Lung (tissue), 11 donors: ENCODE measurements at regions not wholly inside any gene's neighbourhood (a gene's known extent, or its start where the extent isn't known, plus 50 kb on each side); places are given as distances from the start of the nearest gene placed in this dataset.

Experiments used
- ATAC-seq: fragments of 200-7000 bp; cut with Tn5 transposase; one replicate; pipeline ENCODE4 v1.9.1; 2020; ENCODE audit warnings: moderate number of reproducible peaks; ENCODE audit not compliant: insufficient read depth, low FRiP score
- DNase-seq, 3 donors: peaks; one replicate each; pipeline ENCODE4 v3.0.0-alpha.2; 2013 to 2017
- H3K27ac ChIP-seq, 2 donors: one replicate each; pipeline ENCODE4 v1.5.1; 2013; ENCODE audit warnings: mild to moderate bottlenecking in 2 of 2, moderate library complexity in 2 of 2, control low read depth in 1 of 2, inconsistent platforms in 1 of 2, low read depth in 1 of 2, low read length in 1 of 2
- H3K27me3 ChIP-seq, 3 donors: one replicate each; pipeline ENCODE4 v1.5.1; 2013; ENCODE audit warnings: low read length in 2 of 3; ENCODE audit not compliant: control insufficient read depth in 3 of 3, insufficient read depth in 3 of 3
- H3K36me3 ChIP-seq, 4 donors: one replicate each; pipeline ENCODE4 v1.5.1; 2013; ENCODE audit warnings: low read length in 4 of 4, mild to moderate bottlenecking in 1 of 4, moderate library complexity in 1 of 4; ENCODE audit not compliant: control insufficient read depth in 4 of 4, insufficient read depth in 4 of 4
- H3K4me1 ChIP-seq, 5 donors: one replicate each; pipeline ENCODE4 v1.5.1; 2013; ENCODE audit warnings: low read length in 5 of 5, mild to moderate bottlenecking in 2 of 5, moderate library complexity in 1 of 5; ENCODE audit not compliant: control insufficient read depth in 5 of 5, insufficient read depth in 5 of 5
- H3K4me3 ChIP-seq: one replicate; pipeline ENCODE4 v1.5.1; 2013; ENCODE audit warnings: mild to moderate bottlenecking, control low read depth, moderate library complexity
- H3K9ac ChIP-seq, 2 donors: one replicate each; pipeline ENCODE4 v1.5.1; 2013; ENCODE audit warnings: low read length in 2 of 2, control low read depth in 1 of 2; ENCODE audit not compliant: insufficient read depth in 1 of 2
- H3K9me3 ChIP-seq, 4 donors: one replicate each; pipeline ENCODE4 v1.5.1; 2013; ENCODE audit warnings: low read length in 3 of 4, mild to moderate bottlenecking in 1 of 4, moderate library complexity in 1 of 4; ENCODE audit not compliant: control insufficient read depth in 4 of 4, insufficient read depth in 3 of 4
- WGBS, 2 donors: extraction: QIAGEN DNeasy Blood & Tissue Kit; methylation state at CpG; one replicate each; pipeline ENCODE4 v1.1.7; 2013; 5-methylcytosine and 5-hydroxymethylcytosine counted together
- TF ChIP-seq, protein P1 (sequence below): IDR thresholded peaks from 2 replicates; pipeline ENCODE4 v1.5.1; 2012; ENCODE audit warnings: mild to moderate bottlenecking; ENCODE audit errors: control extremely low read depth, extremely low read depth
- donor health status: control.
- donor health status: control.
- donor health status: Bipolar disorder and iron deficiency.
- donor health status: healthy.
- donor health status: DM: yes; HTN: yes; CAD: no.

DNA sequence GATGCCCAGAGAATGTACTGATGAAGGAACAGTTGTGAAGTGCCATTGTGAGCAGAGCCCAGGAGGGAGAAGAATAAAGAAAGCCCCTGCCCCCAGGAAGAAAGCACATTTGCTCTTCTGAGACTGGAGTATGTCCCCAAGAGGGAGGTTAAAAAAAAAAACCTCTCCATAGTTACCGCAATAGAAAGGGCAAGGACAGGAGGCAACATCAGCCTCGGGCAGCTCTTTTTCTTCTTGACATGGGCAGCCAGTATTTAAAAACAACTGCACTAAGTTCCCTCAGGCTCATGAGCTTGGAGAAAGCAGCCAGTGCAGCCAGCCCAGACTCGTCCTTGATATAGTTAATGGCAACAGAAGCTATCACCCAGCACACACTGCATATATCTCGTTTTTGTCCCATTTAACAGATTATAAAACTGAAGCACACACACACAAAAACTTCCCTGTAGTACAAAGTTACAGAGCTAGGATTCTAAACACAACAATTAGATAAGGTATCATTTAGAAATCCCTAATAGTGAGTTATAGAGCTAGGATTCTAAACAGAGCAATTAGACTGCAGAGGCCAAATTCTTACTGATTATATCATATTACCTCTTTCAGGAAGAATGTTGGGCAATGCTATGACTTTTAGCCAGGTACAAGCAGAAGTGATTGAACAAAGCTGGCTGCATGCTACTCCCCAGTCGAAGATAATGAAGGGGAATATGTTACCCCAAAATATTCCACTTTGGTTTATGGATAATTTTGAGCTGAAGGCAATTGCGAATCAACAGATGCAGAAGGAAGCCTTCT is 823.5 kb downstream of the GRID1 start:
- WGBS, 2 donors, result 73 to 74% methylated on average over 6 of the region's 6 CpGs
- Histone ChIP-seq H3K4me3 (no peak overlapping the region), H3K36me3 (no peaks in the 10 kb centered on the region), H3K9ac (no peak overlapping the region), H3K27me3 (no peaks in the 10 kb centered on the region), H3K27ac (no peak overlapping the region), H3K9me3 (no peaks in the 10 kb centered on the region), H3K4me1 (no peaks in the 10 kb centered on the region)
- TF ChIP-seq, protein P1, sequence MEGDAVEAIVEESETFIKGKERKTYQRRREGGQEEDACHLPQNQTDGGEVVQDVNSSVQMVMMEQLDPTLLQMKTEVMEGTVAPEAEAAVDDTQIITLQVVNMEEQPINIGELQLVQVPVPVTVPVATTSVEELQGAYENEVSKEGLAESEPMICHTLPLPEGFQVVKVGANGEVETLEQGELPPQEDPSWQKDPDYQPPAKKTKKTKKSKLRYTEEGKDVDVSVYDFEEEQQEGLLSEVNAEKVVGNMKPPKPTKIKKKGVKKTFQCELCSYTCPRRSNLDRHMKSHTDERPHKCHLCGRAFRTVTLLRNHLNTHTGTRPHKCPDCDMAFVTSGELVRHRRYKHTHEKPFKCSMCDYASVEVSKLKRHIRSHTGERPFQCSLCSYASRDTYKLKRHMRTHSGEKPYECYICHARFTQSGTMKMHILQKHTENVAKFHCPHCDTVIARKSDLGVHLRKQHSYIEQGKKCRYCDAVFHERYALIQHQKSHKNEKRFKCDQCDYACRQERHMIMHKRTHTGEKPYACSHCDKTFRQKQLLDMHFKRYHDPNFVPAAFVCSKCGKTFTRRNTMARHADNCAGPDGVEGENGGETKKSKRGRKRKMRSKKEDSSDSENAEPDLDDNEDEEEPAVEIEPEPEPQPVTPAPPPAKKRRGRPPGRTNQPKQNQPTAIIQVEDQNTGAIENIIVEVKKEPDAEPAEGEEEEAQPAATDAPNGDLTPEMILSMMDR, result no peak
- ATAC-seq, result no peak
- no peak for DNase-seq

DNA sequence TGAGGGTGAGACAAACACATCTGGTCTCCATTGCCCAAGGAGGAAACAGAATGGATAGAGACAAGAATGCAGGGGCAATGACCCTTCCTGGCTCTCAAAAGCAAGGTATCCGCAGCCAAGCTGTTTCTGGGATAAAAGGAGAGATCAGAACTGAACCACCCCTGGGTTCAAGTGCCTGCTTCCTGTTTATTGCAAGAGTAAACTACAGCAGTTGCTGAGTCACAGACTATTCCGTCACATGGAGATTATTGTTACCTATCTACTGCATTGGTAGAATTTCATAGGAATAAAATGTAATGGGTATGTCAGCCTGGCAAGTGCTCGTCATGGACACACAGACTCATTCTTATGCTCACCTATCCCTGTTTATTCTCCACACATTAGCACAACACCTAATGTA is 821.6 kb downstream of the GRID1 start:
- DNase-seq, result peak in 1 of 3 donors; percentile 1
- no peak overlapping the region for H3K4me3 ChIP-seq
- no peaks in the 10 kb centered on the region for H3K4me1 ChIP-seq
- no peak overlapping the region for H3K9ac ChIP-seq
- no peak overlapping the region for H3K27ac ChIP-seq
- H3K27me3 ChIP-seq, result no peaks in the 10 kb centered on the region
- H3K9me3 ChIP-seq, result no peaks in the 10 kb centered on the region
- ATAC-seq, result no peak
- no peaks in the 10 kb centered on the region for H3K36me3 ChIP-seq
- TF ChIP-seq, protein P1, result no peak
- WGBS, 2 donors, result 68 to 72% methylated on average over 3 of the region's 3 CpGs

DNA sequence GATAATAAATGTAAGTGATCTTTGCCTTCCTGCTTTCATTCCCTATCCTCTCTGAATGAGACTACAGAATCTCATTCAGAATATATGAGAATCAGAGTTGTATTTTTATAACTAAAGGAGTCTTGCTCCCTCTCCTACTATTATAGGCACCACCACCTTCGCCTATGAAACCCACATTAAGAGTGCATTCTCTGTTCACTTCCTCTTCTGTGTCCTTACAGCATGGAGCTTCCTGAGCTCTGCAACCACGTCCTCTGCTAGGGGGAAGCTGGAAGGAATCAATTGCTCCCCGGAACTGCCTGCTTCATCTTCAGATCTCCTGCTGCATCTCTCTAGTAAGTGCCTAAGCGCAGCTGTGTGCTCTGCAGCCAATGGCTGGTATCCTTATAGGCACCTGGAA is 820.7 kb downstream of the GRID1 start:
- Histone ChIP-seq H3K9ac (no peak overlapping the region), H3K4me1 (no peaks in the 10 kb centered on the region), H3K27me3 (no peaks in the 10 kb centered on the region), H3K4me3 (no peak overlapping the region), H3K9me3 (no peaks in the 10 kb centered on the region), H3K27ac (no peak overlapping the region), H3K36me3 (no peaks in the 10 kb centered on the region)
- no peak for ATAC-seq
- TF ChIP-seq, protein P1, result no peak
- no peak for DNase-seq
- 38 to 50% methylated on average over 4 of the region's 4 CpGs for WGBS, 2 donors
